ENCODE measurements at regions not wholly inside any gene's neighbourhood (a gene's known extent, or its start where the extent isn't known, plus 50 kb on each side); places are given as distances from the start of the nearest gene placed in this dataset.

- peak; percentile 91 for TF ChIP-seq CTCF (IDR thresholded peaks at IDR 0.05; ENCODE audit: low read depth, low read length)
- TF ChIP-seq EZH2phosphoT487 (IDR thresholded peaks at IDR 0.05; ENCODE audit: low read depth): no peak
These were observed 82.9 kb upstream of the FOXP4 start for GRCh38 chr6:41463062-41463930.

All from OCI-LY3 (cell line).